ENCODE measurements at regions not wholly inside any gene's neighbourhood (a gene's known extent, or its start where the extent isn't known, plus 50 kb on each side); places are given as distances from the start of the nearest gene placed in this dataset.

DNA sequence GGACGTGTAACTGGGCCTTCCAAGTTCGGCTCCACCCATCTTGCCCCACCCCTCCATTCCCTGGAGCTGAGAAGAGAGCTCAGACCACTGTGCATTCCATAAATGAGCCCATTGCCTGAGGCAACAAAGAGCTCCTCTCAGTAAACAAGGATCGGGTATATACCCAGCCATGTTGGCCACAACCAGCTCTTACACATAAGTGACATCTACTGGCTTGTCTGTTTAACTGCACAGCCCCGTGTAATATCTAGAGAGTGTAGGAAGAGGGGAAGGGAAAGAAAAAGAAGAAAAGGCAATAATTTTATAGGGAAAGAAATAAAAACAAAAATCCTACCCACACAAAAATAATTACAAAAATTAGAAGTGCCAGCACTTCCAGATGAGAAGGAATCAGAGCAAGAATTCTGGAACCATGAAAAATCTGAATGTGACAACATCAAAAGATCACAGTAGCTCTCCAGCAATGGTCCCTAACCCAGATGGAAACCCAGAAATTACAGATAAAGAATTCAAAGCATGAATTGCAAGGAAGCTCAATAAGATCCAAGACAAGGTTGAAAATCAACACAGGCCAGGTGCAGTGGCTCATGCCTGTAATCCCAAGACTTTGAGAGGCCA is 308.1 kb downstream of the RPAP3 start:
- Histone ChIP-seq H3K4me3 (no peak overlapping the region), H3K9me3 (peaks cover 0 to 11% (median 0%) of the 10 kb centered on the region in 3 donors), H3K27ac (no peak overlapping the region), H3K36me3 (replicated peaks in 1 of 2; ENCODE audit: insufficient read depth in 1 of 2, low read depth in 2 of 2) (no peaks in the 10 kb centered on the region), H3K4me1 (no peaks in the 10 kb centered on the region), H3K27me3 (no peaks in the 10 kb centered on the region)
- DNase-seq (peak in 1 of 4 donors; percentile 37), ATAC-seq (peak; percentile 62)
- 54 to 58% methylated on average over 3 to 4 of the region's 4 CpGs for WGBS, 2 donors
- intact Hi-C loops (cut with DNase I), result no loop called here
- TF ChIP-seq POLR2A (IDR thresholded peaks at IDR 0.05), result no peak
- TF ChIP-seq, protein P1, sequence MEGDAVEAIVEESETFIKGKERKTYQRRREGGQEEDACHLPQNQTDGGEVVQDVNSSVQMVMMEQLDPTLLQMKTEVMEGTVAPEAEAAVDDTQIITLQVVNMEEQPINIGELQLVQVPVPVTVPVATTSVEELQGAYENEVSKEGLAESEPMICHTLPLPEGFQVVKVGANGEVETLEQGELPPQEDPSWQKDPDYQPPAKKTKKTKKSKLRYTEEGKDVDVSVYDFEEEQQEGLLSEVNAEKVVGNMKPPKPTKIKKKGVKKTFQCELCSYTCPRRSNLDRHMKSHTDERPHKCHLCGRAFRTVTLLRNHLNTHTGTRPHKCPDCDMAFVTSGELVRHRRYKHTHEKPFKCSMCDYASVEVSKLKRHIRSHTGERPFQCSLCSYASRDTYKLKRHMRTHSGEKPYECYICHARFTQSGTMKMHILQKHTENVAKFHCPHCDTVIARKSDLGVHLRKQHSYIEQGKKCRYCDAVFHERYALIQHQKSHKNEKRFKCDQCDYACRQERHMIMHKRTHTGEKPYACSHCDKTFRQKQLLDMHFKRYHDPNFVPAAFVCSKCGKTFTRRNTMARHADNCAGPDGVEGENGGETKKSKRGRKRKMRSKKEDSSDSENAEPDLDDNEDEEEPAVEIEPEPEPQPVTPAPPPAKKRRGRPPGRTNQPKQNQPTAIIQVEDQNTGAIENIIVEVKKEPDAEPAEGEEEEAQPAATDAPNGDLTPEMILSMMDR (IDR thresholded peaks at IDR 0.05), result peak in 5 of 7 experiments; percentile 16 to 63 (median 38)

DNA sequence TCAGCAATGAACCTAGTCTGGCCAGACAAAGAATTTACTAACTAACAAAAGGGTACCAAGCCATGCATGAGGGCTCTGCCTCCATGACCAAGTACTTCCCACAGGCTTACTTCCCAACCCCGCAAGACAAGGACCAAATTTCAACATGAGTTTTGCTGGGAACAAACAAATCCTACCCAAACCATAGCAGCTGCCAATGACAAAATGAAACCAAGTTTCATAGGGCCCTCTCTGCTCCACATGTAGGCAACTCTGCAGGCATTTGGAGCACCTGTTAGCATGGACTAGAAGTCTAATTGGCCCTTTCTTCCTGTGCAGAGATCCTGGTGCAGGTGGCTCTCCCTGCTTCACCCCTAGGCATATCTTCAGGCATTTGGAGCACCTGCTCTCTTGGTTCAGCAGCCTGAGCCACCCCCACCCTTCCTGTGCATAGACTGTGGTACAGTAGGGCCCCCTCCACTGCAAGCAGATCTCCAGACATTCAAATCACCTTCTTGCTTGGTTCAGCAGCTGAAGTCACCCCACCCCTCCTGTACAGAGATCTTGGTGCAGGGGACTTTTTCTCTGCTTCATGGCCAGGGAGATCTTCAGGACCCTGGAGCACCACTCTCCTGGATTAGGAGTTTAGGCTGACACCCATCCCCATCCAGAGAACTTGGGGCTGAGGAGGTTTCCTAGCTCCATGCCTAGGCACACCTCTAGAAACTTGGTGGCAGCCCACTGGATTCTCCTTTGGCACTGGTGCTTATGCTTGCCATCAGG is 308.7 kb downstream of the RPAP3 start:
- intact Hi-C loops (cut with DNase I), result no loop called here
- Histone ChIP-seq H3K9me3 (peaks cover 0 to 11% (median 0%) of the 10 kb centered on the region in 3 donors), H3K4me3 (no peak overlapping the region), H3K36me3 (replicated peaks in 1 of 2; ENCODE audit: insufficient read depth in 1 of 2, low read depth in 2 of 2) (no peaks in the 10 kb centered on the region), H3K27ac (no peak overlapping the region), H3K27me3 (no peaks in the 10 kb centered on the region), H3K4me1 (no peaks in the 10 kb centered on the region)
- WGBS, 2 donors, result 80 to 90% methylated on average over 1 of the region's 1 CpG
- DNase-seq (no peak), ATAC-seq (no peak)
- TF ChIP-seq, protein P1 (IDR thresholded peaks at IDR 0.05), result no peak
- TF ChIP-seq POLR2A (IDR thresholded peaks at IDR 0.05), result no peak

DNA sequence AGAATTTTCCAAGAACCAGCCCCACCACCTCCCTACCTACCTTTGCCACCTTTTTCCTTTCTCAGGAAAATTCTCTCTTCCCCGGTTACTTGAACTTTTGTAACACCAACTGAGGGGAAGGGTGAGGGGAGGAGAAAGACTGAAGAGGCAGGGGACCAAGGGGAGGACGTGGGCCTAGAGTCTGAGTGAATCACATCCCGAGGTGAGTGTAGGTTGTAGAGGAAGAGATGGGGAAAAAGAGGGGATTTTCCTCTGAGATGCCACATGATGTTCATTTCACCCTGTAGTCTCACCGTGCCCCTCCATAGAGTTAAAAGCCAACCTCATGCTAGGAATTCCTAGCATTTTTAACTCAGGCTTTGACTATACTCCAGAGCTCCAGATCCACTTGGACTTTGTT is 311.8 kb downstream of the RPAP3 start:
- 72 to 83% methylated on average over 4 of the region's 4 CpGs for WGBS, 2 donors
- intact Hi-C loops (cut with DNase I), result no loop called here
- Histone ChIP-seq H3K27me3 (no peaks in the 10 kb centered on the region), H3K36me3 (replicated peaks in 1 of 2; ENCODE audit: insufficient read depth in 1 of 2, low read depth in 2 of 2) (no peaks in the 10 kb centered on the region), H3K27ac (no peak overlapping the region), H3K4me1 (no peaks in the 10 kb centered on the region), H3K9me3 (peaks cover 0 to 11% (median 0%) of the 10 kb centered on the region in 3 donors), H3K4me3 (no peak overlapping the region)
- ATAC-seq (no peak), DNase-seq (no peak)
- TF ChIP-seq POLR2A (IDR thresholded peaks at IDR 0.05), result no peak
- TF ChIP-seq, protein P1 (IDR thresholded peaks at IDR 0.05), result no peak

DNA sequence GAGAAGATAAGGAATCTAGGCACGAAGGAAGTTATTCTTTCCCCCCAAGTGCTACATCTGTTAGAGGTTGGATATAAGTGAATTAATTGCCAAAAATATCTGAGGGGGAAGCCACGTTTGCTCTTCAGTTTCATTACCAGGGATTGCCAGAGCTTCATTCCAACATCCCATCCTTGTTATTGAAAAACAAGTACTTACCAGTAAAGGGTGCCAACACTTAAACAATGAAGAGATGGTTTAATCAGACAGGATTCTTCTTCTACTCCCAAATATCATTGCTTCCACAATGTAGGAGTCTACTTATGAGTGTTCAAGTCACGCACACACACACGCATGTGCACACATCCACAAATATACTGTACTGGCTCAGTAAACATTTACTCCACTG is 312.4 kb downstream of the RPAP3 start:
- no peak for TF ChIP-seq POLR2A (IDR thresholded peaks at IDR 0.05)
- TF ChIP-seq, protein P1 (IDR thresholded peaks at IDR 0.05), result no peak
- H3K27ac ChIP-seq, result no peak overlapping the region
- H3K36me3 ChIP-seq (replicated peaks in 1 of 2; ENCODE audit: insufficient read depth in 1 of 2, low read depth in 2 of 2), result no peaks in the 10 kb centered on the region
- intact Hi-C loops (cut with DNase I), result no loop called here
- H3K9me3 ChIP-seq, result peaks cover 0 to 11% (median 0%) of the 10 kb centered on the region in 3 donors
- ATAC-seq, result no peak
- H3K27me3 ChIP-seq, result no peaks in the 10 kb centered on the region
- 47 to 53% methylated on average over 4 of the region's 4 CpGs for WGBS, 2 donors
- H3K4me3 ChIP-seq, result no peak overlapping the region
- no peaks in the 10 kb centered on the region for H3K4me1 ChIP-seq
- DNase-seq, result no peak
